NOMO-1 treated with dmso at 0.1 percent for 144 hours (cell line): ENCODE measurements at regions not wholly inside any gene's neighbourhood (a gene's known extent, or its start where the extent isn't known, plus 50 kb on each side); places are given as distances from the start of the nearest gene placed in this dataset.
"Not testable (repeated sequence)": the region's sequence is repeated elsewhere in the genome, so short reads cannot be mapped to it uniquely, and the experiment has no call there.

Experiments used
- DNase-seq: peaks from one replicate; lab custom pipeline; 2025; ENCODE audit not compliant: unreplicated experiment; lab: John Stamatoyannopoulos, UW

- no peak for DNase-seq
Measured at GRCh38 chr1:29632806-29633615, 396.7 kb downstream of the PTPRU start.

- no peak for DNase-seq
Measured at GRCh38 chr1:29631836-29632805, 395.8 kb downstream of the PTPRU start.

GRCh38 chr1:29631361-29631760, 395.0 kb downstream of the PTPRU start:
- DNase-seq = no peak

- DNase-seq = no peak
Measured at GRCh38 chr1:29630756-29631155, 394.4 kb downstream of the PTPRU start.

GRCh38 chr1:29629814-29630516, 393.6 kb downstream of the PTPRU start:
- no peak for DNase-seq

- DNase-seq = no peak
Measured at GRCh38 chr1:29629401-29629800, 393.1 kb downstream of the PTPRU start.

- DNase-seq = no peak
Measured at GRCh38 chr1:29628190-29628589, 391.9 kb downstream of the PTPRU start.

- DNase-seq = no peak
Measured at GRCh38 chr1:29626726-29627125, 390.4 kb downstream of the PTPRU start.

GRCh38 chr1:29626066-29626465, 389.7 kb downstream of the PTPRU start:
- DNase-seq = no peak

GRCh38 chr1:29625084-29625420, 388.7 kb downstream of the PTPRU start:
- no peak for DNase-seq

GRCh38 chr1:29624320-29625083, 388.2 kb downstream of the PTPRU start:
- DNase-seq = no peak

GRCh38 chr1:29623501-29623900, 387.2 kb downstream of the PTPRU start:
- DNase-seq = no peak

- DNase-seq = no peak
Measured at GRCh38 chr1:29621826-29622435, 385.6 kb downstream of the PTPRU start.

GRCh38 chr1:29620631-29621030, 384.3 kb downstream of the PTPRU start:
- no peak for DNase-seq

GRCh38 chr1:29607236-29607635, 370.9 kb downstream of the PTPRU start:
- DNase-seq = no peak

GRCh38 chr1:29604796-29605195, 368.5 kb downstream of the PTPRU start:
- DNase-seq = not testable (repeated sequence)

GRCh38 chr1:29603622-29604021, 367.3 kb downstream of the PTPRU start:
- DNase-seq = no peak

- no peak for DNase-seq
Measured at GRCh38 chr1:29602203-29602602, 365.9 kb downstream of the PTPRU start.

- no peak for DNase-seq
Measured at GRCh38 chr1:29601021-29601420, 364.7 kb downstream of the PTPRU start.

GRCh38 chr1:29599826-29600225, 363.5 kb downstream of the PTPRU start:
- no peak for DNase-seq
